Daoy (cell line): ENCODE measurements at regions not wholly inside any gene's neighbourhood (a gene's known extent, or its start where the extent isn't known, plus 50 kb on each side); places are given as distances from the start of the nearest gene placed in this dataset.

Experiments used
- DNase-seq: peaks from one replicate; pipeline ENCODE4 v3.0.0-alpha.2; 2015; ENCODE audit warnings: low read depth

GRCh38 chr3:83738202-83738601 lies 1220.6 kb upstream of the CADM2 start:
- no peak for DNase-seq

- DNase-seq = no peak
Observed at GRCh38 chr3:83740504-83740903, 1218.3 kb upstream of the CADM2 start.

- DNase-seq = no peak
Observed at GRCh38 chr3:83765956-83766355, 1192.8 kb upstream of the CADM2 start.

DNA sequence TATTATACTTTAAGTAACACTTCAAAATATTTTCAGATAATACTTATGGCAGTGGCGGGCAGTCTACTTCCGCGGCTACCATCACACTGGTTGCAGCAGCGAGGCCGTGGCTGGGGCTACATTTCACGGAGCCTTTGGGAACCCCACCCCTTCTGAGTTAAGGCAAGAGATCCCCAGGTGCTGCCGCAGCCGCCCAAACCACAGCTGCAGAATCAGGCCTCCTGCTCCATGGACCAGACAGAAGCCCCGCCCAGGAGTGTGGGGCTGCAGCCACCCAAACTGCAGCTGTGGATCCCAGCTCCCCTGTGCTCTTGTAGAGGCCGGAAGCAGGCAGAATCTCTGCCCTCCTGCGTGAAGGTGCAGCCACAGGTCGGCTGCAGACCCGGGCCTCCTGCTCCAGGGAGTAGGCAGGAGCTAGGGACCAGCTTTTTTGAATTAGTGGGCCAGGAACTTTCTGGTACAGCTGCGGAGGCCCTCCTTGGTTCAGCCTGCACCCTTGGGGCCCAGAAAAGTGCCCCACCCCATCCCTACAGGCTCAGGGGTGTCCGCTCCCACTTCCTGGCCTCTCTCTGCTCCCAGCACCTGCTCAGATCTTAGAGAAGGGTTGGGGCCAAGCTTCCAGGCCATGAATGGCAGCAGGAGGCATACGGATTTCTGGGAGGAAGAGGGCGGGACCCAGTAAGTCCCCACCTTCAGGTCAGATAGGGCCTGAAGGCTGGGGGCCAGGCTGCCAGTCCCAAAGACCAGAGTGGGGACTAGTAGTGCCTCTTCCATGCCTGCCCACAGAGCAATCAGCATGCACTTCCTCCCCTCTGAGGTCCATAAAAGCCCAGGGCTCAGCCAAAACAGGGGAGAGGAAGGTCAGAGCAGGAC lies 1188.8 kb upstream of the CADM2 start:
- no peak for DNase-seq

DNA sequence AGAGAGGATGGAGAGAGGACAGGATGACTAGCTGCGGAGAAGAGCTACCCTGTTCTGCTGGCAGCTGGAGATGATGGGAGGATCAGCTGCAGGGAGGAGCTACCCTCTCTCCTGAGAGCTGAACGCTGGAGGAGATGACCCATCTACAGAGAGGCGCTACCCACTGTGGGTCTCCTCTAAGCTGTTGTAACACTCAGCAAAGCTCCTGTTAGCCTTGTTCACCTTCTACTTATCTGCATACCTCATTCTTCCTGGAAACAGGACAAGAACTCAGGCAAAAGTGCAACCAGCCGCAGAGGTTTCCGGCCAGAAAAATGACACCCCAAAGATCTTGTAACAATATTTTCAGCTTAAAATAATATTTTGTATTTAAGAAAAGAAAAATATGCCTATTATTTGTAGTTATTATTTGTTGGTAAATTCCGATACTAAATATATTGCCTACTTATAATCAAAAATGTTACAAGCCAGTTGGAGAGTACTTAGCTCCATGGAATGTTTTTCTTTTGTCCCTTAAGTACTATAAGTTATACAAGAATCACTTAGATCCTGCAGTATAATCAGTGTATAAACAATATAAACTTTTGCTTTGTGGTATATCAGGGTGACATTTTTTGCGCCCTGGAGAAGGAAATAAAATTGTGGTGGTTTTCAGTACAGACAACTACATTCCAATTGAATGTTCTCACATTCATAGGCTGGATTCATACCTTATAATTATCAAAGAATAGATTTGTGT lies 1188.0 kb upstream of the CADM2 start:
- DNase-seq = no peak

- DNase-seq = no peak
Observed at GRCh38 chr3:83802801-83803200, 1156.0 kb upstream of the CADM2 start.

GRCh38 chr3:83807511-83807910 lies 1151.3 kb upstream of the CADM2 start:
- no peak for DNase-seq

DNA sequence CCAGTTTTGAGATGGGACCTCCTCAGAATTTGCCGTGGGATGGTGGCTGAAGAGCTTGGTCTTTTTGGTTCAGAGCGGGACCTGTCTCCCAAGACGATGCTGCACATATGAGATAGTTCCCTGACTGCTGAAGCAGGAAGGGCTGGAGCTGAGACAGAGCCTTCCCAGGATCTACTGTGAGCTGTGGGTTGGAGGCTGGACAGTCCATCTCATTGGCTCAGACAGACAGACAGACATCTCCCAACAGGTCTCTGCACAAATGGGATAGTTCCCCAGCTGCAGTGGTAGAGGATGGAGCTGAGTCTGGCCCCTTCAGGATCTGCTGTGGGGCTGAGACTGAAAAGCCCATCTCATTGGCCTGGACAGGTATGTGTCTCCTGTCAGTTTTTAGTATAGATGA lies 1145.6 kb upstream of the CADM2 start:
- DNase-seq = no peak

GRCh38 chr3:83816653-83817052 lies 1142.1 kb upstream of the CADM2 start:
- no peak for DNase-seq

DNA sequence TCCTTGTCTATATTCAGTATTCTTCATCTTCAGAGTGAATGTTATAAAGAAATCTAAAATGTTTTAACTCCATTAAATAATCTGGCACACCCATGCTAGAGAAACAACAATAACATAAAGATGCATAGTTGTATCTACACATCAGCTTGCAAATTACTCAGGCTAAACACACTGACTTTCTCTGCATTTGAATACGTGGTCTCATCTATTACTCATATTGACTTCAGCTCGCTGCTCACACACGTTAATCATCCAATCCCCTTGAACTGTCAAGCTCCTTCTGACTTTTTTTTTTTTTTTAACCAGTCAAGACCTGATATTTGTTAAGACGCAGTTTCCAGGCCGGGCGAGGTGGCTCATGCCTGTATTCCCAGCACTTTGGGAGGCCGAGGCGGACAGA lies 1137.3 kb upstream of the CADM2 start:
- DNase-seq = no peak

GRCh38 chr3:83823095-83823494 lies 1135.7 kb upstream of the CADM2 start:
- no peak for DNase-seq

DNA sequence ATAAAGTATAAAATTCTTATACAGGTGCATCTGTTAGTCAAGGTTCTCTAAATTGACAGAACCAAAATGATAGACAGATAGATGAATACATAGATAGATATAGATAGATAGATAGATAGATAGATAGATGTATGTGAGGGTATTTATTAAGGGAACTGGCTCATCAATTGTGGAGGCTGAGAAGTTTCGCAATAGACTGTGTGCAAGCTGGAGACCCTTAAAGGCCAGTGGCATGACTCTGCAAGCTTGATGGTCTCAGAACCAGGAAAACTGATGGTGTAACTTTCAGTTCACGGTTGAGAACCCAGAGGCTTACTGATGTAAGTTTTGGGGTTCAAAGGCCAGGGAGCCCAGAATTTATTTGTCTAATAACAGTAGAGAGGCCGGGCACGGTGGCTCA lies 1123.7 kb upstream of the CADM2 start:
- DNase-seq = no peak

GRCh38 chr3:83842511-83842910 lies 1116.3 kb upstream of the CADM2 start:
- DNase-seq = no peak

- no peak for DNase-seq
Observed at GRCh38 chr3:83843716-83844115, 1115.1 kb upstream of the CADM2 start.

DNA sequence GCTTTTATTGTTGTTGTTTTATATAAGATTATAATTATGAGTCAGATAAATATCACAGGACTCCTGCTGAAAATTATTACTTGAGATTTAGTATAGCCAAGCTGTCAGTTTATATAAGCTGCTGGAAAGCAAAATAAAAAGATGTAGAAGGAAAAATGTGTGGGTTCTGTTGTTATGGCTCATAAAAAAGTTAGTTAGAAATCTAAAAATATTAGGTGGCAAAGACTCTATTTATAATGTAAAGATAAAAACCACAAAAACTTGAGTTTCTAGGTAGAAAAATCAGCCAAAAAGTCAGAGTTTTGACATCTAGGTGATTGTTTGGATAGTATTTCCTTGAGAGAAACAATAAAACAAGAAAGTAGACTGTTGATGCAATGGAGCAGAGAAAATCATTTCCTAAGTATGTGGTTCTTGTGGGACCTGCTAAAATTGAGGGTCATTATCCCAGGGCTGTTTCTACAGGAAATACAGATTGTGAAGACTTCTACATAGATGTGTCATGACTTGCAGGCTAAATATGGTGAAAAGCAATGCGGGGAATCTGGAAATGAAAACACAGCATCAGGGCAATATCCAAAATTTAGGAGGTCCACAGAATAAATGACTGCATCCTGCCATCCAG lies 1109.6 kb upstream of the CADM2 start:
- DNase-seq = no peak

DNA sequence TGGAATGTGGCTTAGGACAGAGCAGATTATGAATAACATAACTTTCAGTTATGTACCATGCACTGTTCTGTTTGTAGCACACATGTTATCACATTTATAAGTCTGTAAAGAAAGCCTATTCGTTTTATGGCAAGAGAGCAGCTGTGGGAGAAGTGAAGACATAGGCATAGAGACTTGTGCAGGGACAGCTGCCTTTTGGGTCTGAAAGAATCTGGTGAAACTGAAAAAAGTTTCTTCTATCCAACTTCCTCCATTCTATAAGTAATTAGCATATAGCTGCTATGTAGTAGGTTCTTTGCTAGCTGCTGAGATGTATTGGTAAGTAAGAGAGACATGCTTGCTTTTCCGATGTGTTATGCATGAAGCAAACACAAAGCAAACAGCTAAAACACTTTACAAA lies 1095.4 kb upstream of the CADM2 start:
- no peak for DNase-seq

GRCh38 chr3:83868909-83869567 lies 1089.8 kb upstream of the CADM2 start:
- DNase-seq = no peak

DNA sequence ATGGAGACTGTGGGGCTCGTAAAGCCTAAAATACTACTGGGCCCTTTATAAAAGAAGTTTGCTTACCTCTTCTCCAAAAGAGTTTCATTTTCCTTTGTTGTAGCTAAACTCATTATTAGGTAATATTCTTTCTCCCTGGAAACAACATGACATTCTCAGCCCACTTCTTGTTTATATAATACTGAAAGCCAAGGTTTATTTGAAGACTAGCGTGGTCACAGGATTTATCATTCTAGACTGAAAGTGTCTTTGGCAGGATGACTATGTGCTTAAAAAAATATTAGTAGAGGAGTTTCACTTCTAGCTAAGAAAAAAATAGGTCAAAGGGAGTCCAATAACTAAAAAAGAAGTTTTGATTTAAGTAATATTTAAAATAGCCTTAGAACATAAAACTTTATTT lies 1085.2 kb upstream of the CADM2 start:
- DNase-seq = no peak

DNA sequence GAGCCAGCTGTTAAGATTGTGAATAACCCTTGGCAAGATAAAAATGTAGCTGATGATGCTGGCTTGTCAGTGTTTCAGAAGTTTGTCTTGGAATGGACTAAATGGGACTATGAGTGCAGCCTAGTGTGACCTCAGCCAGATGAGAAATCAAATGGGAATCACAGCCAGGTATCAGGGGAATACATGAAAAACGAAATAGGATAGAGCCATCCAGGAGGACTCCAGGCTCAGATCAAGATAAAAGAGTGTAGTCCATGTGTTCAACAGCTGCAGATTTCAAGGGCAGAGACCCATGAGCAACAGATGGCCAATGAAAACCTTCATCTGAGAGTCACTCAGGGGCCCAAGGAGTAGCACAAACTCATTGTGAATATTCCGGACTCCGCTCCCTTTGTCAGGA lies 1080.9 kb upstream of the CADM2 start:
- DNase-seq = no peak

GRCh38 chr3:83882701-83883100 lies 1076.1 kb upstream of the CADM2 start:
- no peak for DNase-seq

- DNase-seq = no peak
Observed at GRCh38 chr3:83890039-83890762, 1068.6 kb upstream of the CADM2 start.

DNA sequence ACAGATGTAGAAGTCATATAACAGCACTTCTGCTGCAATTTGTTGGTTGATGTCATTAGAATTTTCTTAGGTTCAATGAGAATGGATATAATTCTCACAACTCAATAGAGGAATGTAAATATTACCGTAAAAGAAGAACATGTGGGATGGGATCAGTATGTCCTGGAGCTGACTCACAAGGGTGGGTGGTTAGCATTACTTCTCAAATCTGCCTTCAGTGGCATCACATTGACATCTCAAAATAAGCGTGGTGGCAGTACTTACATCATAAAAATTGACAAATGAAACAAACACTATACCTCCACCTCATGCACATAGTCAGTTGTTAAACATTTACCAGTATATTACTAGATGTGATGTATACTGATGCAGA lies 1068.0 kb upstream of the CADM2 start:
- DNase-seq = no peak
